Caco-2 (cell line): ENCODE measurements at regions not wholly inside any gene's neighbourhood (a gene's known extent, or its start where the extent isn't known, plus 50 kb on each side); places are given as distances from the start of the nearest gene placed in this dataset.

Experiments used
- BruUV-seq: library from RNA; stranded (reverse); fragments of 400-500 nt; replicated peaks from 2 replicates; lab custom pipeline; 2021; lab: Mats Ljungman, UMichigan
- CTCF ChIA-PET: fragments of 300-600 bp; sonication (Branson Sonifier 250); formaldehyde crosslinking; loops from one replicate; lab custom pipeline; 2022; ENCODE audit warnings: antibody characterized with exemption; lab: Charles Lee
- POLR2A ChIA-PET: fragments of 300-600 bp; sonication (Branson Sonifier 250); formaldehyde crosslinking; loops from one replicate; lab custom pipeline; 2022; ENCODE audit warnings: antibody characterized with exemption; lab: Charles Lee
- DNase-seq, 2 experiments: peaks; one replicate each; pipeline versions ENCODE4 v3.0.0 to v3.0.0-alpha.2; 2020 to 2022
- H3K27me3 ChIP-seq: replicated peaks from 2 replicates; pipeline ENCODE4 v1.6.0; 2011; ENCODE audit warnings: low read length; ENCODE audit not compliant: control insufficient read depth, insufficient read depth
- H3K36me3 ChIP-seq: 2 replicates; pipeline ENCODE4 v1.5.1; 2011; ENCODE audit warnings: low read length; ENCODE audit not compliant: control insufficient read depth, insufficient read depth
- H3K4me1 ChIP-seq: fragments of 250-450 bp; sonication (Bioruptor Pico); 2 replicates; pipeline ENCODE4 v1.5.1; 2020; ENCODE audit warnings: mild to moderate bottlenecking
- H3K4me3 ChIP-seq: 2 replicates; pipeline ENCODE4 v1.5.1; 2011; ENCODE audit warnings: low read depth, mild to moderate bottlenecking, control low read depth, low read length
- H3K9me3 ChIP-seq: fragments of 250-450 bp; sonication (Bioruptor Pico); 2 replicates; pipeline ENCODE4 v1.5.1; 2020; ENCODE audit warnings: mild to moderate bottlenecking, moderate library complexity
- H3K27ac Mint-ChIP-seq: one replicate; pipeline ENCODE4 v1.8.0; 2022; ENCODE audit warnings: mixed read lengths; ENCODE audit not compliant: unreplicated experiment
- H3K27me3 Mint-ChIP-seq: one replicate; pipeline ENCODE4 v1.8.0; 2022; ENCODE audit warnings: mixed read lengths; ENCODE audit not compliant: insufficient read depth, unreplicated experiment
- H3K36me3 Mint-ChIP-seq: one replicate; pipeline ENCODE4 v1.8.0; 2022; ENCODE audit warnings: mild to moderate bottlenecking, mixed read lengths; ENCODE audit not compliant: insufficient read depth, unreplicated experiment
- H3K4me1 Mint-ChIP-seq: one replicate; pipeline ENCODE4 v1.8.0; 2022; ENCODE audit warnings: low read depth, mixed read lengths; ENCODE audit not compliant: unreplicated experiment
- H3K4me3 Mint-ChIP-seq: one replicate; pipeline ENCODE4 v1.8.0; 2022; ENCODE audit warnings: mild to moderate bottlenecking, moderate library complexity, mixed read lengths; ENCODE audit not compliant: unreplicated experiment
- H3K9me3 Mint-ChIP-seq: one replicate; pipeline ENCODE4 v1.8.0; 2022; ENCODE audit warnings: mixed read lengths; ENCODE audit not compliant: unreplicated experiment
- intact Hi-C: fragments of 100-400 bp; cut with micrococcal nuclease; formaldehyde crosslinking; loops from one replicate; pipeline ENCODE4 v1.10.0; 2022; ENCODE audit not compliant: unreplicated experiment
- TF ChIP-seq, protein P1 (sequence below), 2 experiments: fragments of 200-600 bp in 1 of 2; IDR thresholded peaks; 1 replicate in 1 of 2; 2 replicates in 1 of 2; pipeline versions ENCODE4 v1.5.1 to v1.8.0; 2011 to 2022; ENCODE audit warnings: antibody characterized with exemption in 1 of 2, control low read depth in 1 of 2, inconsistent platforms in 1 of 2, low read depth in 1 of 2, low read length in 1 of 2, mild to moderate bottlenecking in 1 of 2, moderate library complexity in 1 of 2; ENCODE audit not compliant: insufficient read depth in 1 of 2, severe bottlenecking in 1 of 2, unreplicated experiment in 1 of 2

DNA sequence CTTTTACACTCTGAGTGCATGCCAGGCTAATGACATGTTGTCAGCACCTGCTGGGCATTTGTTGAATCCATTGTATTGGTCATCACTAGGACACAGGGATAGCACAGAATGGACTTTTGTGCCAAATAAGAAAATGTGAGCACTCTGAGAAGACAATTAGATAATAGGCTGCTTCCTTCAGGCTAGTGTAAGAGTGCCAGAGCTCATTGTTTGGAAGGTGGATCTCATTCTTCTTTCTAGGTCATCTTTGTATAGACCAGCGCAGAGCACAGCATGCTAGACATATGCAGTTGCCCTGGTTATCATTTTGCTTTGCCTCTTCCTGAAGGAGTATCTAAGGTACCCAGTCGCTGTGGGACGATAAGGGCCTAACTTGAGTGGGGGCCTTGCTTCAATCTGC is 493.4 kb upstream of the COX7C start:
- Histone ChIP-seq H3K36me3 (no peaks in the 10 kb centered on the region), H3K27me3 (no peaks in the 10 kb centered on the region), H3K4me3 (no peak overlapping the region), H3K4me1 (no peaks in the 10 kb centered on the region), H3K9me3 (no peaks in the 10 kb centered on the region)
- intact Hi-C loops: no loop called here
- no peak for DNase-seq
- no peak overlapping the region for H3K27ac Mint-ChIP-seq
- POLR2A ChIA-PET: no interaction called here
- H3K4me3 Mint-ChIP-seq: no peak overlapping the region
- H3K27me3 Mint-ChIP-seq: no peaks in the 10 kb centered on the region
- H3K36me3 Mint-ChIP-seq: no peaks in the 10 kb centered on the region
- no peaks in the 10 kb centered on the region for H3K4me1 Mint-ChIP-seq
- no TSS peak for BruUV-seq
- CTCF ChIA-PET: no interaction called here
- no peaks in the 10 kb centered on the region for H3K9me3 Mint-ChIP-seq
- TF ChIP-seq, protein P1, sequence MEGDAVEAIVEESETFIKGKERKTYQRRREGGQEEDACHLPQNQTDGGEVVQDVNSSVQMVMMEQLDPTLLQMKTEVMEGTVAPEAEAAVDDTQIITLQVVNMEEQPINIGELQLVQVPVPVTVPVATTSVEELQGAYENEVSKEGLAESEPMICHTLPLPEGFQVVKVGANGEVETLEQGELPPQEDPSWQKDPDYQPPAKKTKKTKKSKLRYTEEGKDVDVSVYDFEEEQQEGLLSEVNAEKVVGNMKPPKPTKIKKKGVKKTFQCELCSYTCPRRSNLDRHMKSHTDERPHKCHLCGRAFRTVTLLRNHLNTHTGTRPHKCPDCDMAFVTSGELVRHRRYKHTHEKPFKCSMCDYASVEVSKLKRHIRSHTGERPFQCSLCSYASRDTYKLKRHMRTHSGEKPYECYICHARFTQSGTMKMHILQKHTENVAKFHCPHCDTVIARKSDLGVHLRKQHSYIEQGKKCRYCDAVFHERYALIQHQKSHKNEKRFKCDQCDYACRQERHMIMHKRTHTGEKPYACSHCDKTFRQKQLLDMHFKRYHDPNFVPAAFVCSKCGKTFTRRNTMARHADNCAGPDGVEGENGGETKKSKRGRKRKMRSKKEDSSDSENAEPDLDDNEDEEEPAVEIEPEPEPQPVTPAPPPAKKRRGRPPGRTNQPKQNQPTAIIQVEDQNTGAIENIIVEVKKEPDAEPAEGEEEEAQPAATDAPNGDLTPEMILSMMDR (IDR thresholded peaks at IDR 0.05; ENCODE audit: insufficient read depth in 1 of 2, low read depth in 1 of 2, low read length in 1 of 2, severe bottlenecking in 1 of 2, unreplicated experiment in 1 of 2): no peak

DNA sequence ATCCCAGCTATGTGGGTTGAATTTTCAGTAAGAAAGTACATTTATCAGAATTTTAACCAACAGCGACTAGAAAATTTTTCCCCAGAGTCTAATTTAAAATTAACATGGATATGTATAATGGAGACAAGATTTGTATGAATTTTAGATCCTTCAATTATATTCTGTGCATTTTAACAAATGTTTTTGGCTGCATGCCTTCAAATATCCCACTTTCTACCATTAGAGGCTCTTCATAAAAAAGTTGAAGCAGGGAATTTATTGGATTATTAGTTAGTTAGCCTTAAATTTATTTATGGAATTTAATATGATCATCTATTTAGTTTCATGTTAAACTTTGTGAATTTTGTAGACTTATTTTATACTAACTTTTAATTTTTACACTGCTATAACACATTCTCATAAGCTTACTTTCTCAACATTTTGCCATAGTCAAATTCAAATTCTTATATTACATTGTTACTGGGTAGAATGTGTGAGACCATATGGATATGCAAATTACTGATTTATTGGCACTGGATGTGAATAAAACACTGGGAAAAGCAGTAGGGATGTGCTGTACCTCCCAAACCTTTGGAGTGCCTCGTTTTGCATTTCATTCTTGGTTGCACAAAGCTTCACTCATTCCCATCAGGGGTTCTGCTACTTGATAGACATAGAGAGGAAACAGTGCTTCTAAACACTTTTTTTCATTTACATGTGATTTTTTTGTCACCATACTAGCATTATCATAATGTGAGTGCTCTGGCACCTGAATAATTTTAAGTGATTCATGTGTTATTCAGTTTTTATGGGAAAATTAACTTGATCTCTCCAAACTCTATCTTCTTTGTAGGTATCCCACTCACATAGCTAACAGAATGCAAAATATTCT is 491.8 kb upstream of the COX7C start:
- TF ChIP-seq, protein P1 (IDR thresholded peaks at IDR 0.05; ENCODE audit: insufficient read depth in 1 of 2, low read depth in 1 of 2, low read length in 1 of 2, severe bottlenecking in 1 of 2, unreplicated experiment in 1 of 2): no peak
- H3K27ac Mint-ChIP-seq: no peak overlapping the region
- CTCF ChIA-PET: no interaction called here

DNA sequence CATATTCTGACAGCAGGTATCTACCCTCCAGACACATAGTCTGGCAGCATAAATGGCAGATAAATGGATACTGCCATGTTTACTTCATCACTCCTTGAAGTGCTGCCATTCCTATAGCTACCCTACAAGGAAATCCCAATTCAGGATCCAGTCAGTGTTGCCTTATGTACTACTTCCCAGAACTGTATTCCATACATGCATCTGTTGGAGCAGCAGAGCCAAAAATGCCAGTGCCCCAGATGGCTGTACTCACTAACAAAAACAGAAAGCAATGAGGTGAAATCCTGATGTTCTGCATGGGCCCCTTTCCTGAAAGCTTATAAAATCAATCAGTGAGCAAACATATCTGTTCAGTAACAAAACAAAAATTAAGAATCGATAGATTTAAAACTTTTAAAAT is 490.0 kb upstream of the COX7C start:
- Histone ChIP-seq H3K36me3 (no peaks in the 10 kb centered on the region), H3K9me3 (no peaks in the 10 kb centered on the region), H3K27me3 (no peaks in the 10 kb centered on the region), H3K4me1 (no peaks in the 10 kb centered on the region), H3K4me3 (no peak overlapping the region)
- intact Hi-C loops: no loop called here
- H3K27ac Mint-ChIP-seq: no peak overlapping the region
- no peaks in the 10 kb centered on the region for H3K27me3 Mint-ChIP-seq
- DNase-seq: no peak
- TF ChIP-seq, protein P1 (IDR thresholded peaks at IDR 0.05; ENCODE audit: insufficient read depth in 1 of 2, low read depth in 1 of 2, low read length in 1 of 2, severe bottlenecking in 1 of 2, unreplicated experiment in 1 of 2): no peak
- H3K36me3 Mint-ChIP-seq: no peaks in the 10 kb centered on the region
- ChIA-PET POLR2A (no interaction called here), CTCF (interaction anchor here (0.6 kb wide), 1 partner anchor 650 kb away, joined by 3 read pairs; no protein-coding TSS in a partner anchor)
- no peaks in the 10 kb centered on the region for H3K9me3 Mint-ChIP-seq
- H3K4me1 Mint-ChIP-seq: no peaks in the 10 kb centered on the region
- H3K4me3 Mint-ChIP-seq: no peak overlapping the region
- BruUV-seq: no TSS peak

More for the DNA sequence above, 491.8 kb upstream of the COX7C start:
- no peaks in the 10 kb centered on the region for H3K36me3 Mint-ChIP-seq
- H3K4me3 ChIP-seq: no peak overlapping the region
- no peak for DNase-seq
- H3K27me3 Mint-ChIP-seq: no peaks in the 10 kb centered on the region
- H3K27me3 ChIP-seq: no peaks in the 10 kb centered on the region
- no peaks in the 10 kb centered on the region for H3K9me3 ChIP-seq
- intact Hi-C loops: no loop called here
- no peaks in the 10 kb centered on the region for H3K9me3 Mint-ChIP-seq
- no peaks in the 10 kb centered on the region for H3K4me1 Mint-ChIP-seq
- H3K4me1 ChIP-seq: no peaks in the 10 kb centered on the region
- no TSS peak for BruUV-seq
- POLR2A ChIA-PET: no interaction called here
- H3K4me3 Mint-ChIP-seq: no peak overlapping the region
- no peaks in the 10 kb centered on the region for H3K36me3 ChIP-seq
